Activated CD8-positive, alpha-beta memory T cell treated with anti-CD3 and anti-CD28 coated beads, Interleukin-2, amount 50 U/mL, for 1 hour (primary cell): ENCODE measurements at regions not wholly inside any gene's neighbourhood (a gene's known extent, or its start where the extent isn't known, plus 50 kb on each side); places are given as distances from the start of the nearest gene placed in this dataset.
"Not testable (repeated sequence)": the region's sequence is repeated elsewhere in the genome, so short reads cannot be mapped to it uniquely, and the experiment has no call there.

ENCODE experiments used
- DNase-seq: peaks from one replicate; pipeline ENCODE4 v3.0.0-alpha.2; 2020; ENCODE audit errors: extremely low read depth

DNA sequence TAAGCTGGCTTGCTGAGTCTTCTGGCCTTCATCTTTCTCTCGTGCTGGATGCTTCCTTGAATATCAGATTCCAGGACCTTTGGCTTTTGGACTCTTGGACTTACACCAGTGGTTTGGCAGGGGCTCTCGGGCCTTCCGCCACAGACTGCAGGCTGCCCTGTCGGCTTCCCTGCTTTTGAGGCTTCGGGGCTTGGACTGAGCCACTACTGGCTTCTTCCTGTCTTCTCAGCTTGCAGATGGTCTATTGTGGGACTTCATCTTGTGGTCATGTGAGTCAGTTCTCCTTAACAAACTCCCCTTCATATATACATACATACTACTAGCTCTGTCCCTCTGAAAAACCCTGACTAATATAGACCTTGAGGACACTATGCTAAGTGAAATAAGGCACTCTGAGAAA is 78.3 kb upstream of the SSBP2 start:
- no peak for DNase-seq

DNA sequence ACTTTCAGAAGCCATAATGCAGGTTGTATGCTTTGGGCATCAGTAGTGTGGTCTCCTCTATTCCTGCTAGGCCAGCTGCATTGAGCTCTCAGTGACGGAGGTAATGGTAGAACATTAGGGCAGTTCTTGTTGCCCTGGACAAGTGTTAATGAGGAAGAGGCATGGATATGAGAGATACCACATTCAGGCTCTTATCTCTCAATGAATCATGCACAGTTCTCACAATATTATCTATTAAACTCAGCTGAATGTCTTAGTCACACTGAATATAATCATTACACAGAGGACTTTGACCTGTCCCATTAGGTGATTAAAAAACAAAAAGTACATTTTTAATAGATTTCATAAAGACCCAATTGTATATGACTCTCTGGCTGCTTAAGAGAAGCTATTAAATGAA is 76.6 kb upstream of the SSBP2 start:
- DNase-seq, result no peak

DNA sequence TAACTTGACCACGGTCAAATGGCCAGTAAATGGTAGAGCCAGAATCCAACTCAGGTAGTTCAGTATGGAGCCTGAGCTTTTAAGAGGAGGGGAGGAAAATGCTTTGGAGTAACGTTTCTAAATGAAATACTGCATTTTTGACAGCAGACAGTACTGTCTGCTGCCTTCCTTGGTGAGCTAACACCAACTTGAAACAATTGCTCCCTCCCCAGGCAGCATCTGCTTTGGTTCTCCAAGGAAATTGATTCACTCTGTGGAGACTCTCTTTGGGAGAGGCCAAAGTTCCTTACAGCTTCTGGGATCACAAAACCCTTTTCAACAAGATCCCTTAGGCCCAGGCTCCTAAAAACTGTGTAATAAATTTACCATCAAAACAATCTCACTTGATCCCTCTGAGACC is 75.2 kb upstream of the SSBP2 start:
- DNase-seq, result no peak

DNA sequence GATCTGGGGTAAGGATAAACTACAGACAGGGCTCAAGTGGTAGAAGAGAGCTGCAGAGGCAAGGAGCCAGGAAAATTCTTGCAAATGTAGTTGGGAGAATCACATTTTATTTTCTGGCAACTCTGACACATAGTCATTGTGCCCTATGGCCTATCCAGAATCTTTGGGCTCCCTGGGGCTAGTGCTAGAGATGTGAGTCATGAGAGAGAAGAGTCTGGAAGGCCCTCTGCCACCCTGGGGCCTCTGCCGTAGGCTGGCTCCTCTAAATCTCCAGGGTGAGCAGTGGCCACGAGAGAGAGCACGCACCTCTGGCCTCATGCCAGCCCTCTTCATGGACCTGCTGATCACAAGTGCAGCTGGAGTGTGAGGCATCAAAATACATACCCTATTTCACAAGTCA is 74.3 kb upstream of the SSBP2 start:
- no peak for DNase-seq

DNA sequence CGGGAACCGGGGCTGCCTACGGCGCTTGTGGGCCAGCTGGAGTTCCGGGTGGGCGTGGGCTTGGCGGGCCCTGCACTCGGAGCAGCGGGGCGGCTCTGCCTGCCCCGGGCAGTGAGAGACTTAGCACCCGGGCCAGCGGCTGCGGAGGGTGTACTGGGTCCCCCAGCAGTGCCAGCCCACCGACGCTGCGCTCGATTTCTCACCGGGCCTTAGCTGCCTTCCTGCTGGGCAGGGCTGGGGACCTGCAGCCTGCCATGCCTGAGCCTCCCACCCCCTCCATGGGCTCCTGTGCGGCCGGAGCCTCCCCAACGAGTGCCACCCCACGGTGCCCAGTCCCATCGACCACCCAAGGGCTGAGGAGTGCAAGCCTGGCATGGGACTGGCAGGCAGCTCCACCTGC is 72.8 kb upstream of the SSBP2 start:
- DNase-seq, result not testable (repeated sequence)

DNA sequence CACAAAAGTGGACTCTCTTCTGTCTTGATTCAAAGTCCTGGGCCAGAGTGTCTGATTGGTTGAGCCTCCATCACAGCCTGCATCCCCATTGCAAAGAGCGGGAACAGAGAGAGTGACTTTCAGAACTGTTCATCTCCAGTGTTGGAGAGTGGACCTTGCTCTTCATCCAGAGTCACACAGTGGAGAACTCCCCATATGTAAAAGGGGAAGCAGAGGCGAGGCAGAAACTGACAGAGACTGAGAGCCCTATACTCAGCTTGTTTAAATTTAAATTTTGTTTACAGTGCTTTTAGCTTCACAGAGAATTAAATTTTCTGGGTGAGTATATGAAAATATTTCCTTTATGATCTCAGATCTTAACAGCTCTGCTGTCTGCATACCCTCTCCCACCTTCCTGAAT is 70.0 kb upstream of the SSBP2 start:
- no peak for DNase-seq

DNA sequence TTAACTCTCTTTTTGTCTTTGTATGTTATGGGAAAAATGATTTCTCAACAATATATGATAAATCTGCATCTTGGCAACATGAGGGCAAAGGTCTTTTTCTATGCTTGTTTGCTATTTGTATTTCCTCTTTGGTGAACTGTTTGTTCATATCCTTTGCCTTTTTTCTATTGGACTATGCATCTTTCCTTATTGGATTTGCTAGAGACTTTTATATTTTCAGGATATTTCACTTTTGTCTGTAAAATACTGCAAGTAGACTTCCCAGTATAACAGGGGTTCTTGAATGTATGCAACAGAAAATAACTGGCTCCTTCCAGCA is 69.4 kb upstream of the SSBP2 start:
- no peak for DNase-seq

DNA sequence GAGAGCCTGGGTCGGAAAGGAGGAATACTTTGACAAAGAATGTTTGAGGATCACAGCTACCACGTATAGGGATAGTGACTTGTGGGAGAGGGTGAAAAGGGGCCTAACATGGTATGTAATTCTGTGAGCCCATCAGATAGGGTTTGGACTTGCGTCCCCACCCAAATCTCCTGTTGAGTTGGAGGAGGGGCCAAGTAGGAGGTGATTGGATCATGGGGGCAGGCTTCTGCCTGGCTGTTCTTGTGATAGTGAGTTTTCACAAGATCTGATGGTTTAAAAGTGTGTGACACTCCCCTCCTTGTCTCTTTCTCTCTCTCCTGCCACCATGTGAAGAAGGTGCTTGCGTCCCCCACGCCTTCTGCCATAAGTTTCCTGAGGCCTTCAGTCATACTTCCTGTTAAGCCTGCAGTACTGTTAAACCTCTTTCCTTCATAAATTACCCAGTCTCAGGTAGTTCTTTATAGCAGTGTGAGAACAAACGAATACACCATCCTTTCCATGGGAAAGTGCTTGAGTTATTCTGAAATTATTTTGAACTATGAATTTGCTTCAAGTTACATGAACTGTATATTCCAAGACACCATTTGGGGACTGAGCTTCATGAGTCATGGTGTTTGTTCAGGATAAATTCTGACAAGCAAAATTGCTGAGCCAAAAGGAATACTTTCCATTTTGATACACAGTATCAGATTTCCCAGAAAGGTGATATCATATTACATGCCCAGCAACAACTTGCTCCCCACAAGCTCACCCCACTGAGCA is 68.8 kb upstream of the SSBP2 start:
- DNase-seq, result no peak

DNA sequence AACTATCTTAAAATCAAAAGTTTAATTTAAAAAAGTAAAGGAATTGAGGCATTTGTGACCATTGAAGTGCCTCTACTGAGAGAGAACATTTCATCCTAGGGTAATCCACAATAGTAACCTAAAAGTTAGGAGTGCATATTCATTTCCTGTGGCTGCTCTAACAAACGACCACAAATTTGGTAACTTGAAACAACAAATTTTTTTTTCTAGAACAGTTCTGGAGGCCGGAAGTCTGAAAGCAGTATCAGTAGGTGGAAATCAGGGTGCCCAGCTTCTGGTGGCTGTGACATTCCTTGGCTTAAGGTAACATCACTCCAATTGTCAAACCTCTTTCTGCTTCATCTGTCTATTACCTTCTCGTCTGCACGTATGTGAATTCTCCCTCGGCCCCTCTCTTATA is 67.1 kb upstream of the SSBP2 start:
- DNase-seq, result no peak

DNA sequence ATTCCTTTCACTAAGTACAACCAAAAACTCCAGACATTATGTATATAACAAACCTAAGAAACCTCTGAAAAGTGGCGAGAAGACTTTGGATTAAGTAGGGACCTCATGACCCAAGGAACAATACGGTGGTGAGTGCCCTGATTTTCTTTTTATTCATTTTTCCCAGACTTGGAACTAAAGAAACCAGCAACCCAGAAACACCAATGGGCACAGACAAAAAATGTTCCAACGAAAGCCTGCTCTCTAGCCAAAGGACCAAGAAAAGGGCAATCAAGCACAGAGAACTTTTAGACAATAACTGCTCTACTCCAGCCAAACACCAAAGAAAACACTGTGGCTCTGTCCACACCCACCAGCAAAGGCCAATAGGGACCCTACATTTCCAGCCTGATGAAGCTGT is 66.2 kb upstream of the SSBP2 start:
- no peak for DNase-seq

DNA sequence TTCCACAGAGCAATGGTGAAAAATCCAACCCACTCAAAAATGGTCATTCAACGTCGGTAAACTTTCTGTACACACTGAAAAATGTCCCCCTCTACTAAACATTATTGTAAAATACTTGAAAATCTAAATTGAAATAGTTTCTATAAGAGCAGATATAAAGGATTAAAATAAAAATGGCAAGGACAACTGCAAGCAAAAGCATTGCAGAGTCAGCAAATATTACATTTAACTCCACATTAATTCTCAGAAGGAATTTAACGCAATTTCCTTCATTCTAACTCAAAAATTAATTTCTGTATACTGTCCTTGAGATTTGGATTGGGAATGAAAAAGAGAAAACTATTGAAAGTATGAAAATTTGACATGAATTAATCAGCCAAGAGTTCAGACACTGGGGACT is 64.4 kb upstream of the SSBP2 start:
- no peak for DNase-seq

DNA sequence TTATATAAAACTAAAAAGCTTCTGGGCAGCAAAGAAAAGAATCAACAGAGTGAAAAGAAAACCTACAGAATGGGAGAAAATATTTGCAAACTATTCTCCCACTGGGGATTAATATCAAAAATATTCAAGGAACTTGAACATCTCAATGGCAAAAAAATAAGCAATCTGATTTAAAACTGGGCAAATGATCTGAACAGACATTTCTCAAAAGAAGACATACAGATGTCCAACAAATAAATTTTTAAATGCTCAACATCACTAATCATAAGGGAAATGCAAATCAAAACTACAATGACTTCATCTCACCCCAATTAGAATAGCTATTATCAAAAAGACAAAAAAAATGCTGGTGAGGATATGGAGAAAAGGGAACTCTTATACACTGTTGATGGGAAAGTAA is 57.2 kb upstream of the SSBP2 start:
- no peak for DNase-seq

DNA sequence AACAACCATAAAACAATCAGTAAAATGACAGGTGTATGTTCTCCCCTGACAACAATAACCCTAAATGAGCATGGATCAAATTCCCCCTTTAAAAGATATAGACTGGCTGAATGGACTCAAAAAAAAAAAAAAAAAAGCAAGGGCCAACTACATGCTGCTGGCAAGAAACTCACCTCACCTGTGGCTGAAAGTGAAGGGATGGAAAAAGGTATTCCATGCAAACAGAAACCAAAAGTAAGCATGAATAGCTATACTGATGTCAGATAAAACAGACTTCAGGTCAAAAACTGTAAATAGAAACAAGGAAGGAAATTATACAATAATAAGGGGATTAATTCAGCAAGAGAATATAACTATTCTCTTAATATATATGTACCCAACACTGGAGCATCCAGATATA is 54.2 kb upstream of the SSBP2 start:
- DNase-seq, result no peak

DNA sequence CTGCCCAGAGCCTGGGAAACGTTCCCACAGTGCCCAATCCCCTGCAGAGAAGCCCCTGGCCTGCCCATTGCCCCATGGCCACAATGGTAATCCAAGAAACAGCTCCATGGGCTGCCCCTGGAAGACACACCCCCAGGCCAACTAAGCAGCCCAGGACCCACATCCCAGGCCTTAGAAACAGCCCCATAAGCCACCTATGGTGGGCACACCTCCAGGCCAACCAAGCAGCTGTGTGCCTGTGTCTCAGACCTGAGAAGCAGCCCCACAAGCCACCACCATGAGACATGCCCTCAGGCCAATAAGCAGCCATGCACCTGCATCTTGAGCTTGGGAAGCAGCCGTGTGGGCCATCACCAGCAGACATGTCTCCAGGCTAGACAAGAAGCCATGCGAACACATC is 52.9 kb upstream of the SSBP2 start:
- no peak for DNase-seq

DNA sequence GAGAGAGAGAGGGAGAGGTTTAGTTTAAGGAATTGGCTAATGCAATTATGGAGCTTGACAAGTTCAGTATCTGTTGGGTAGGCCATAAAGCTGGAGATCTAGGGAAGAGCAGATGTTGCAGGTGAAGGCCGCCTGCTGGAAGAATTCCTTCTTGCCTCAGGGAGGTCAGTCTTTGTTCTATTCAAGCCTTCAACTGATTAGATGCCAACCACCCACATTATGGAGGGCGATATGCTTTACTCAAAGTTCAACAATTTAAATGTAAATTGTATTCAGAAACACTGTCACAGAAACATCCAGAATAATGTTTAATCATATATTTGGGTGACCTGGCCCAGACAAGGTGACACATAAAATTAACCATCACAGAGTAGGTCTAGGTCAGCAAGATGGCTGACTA is 51.7 kb upstream of the SSBP2 start:
- no peak for DNase-seq

DNA sequence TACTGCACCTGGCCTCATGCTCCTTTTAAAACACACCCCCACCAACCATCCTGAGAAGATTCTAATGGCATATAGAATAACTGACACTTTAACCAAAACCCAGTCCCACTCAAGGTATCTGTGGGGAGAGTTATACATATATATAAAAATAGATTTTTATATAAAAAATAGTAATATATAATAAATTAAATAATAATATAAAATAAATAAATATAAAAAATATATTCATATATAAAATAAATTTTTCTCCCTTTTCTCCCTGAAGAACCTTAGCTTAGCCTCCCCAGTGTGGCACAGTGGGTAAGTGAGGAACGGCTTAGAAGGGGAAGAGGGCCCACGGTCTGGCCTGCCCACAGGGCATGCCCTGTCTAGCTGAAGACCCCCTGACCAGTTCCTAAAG is 51.1 kb upstream of the SSBP2 start:
- DNase-seq, result no peak

DNA sequence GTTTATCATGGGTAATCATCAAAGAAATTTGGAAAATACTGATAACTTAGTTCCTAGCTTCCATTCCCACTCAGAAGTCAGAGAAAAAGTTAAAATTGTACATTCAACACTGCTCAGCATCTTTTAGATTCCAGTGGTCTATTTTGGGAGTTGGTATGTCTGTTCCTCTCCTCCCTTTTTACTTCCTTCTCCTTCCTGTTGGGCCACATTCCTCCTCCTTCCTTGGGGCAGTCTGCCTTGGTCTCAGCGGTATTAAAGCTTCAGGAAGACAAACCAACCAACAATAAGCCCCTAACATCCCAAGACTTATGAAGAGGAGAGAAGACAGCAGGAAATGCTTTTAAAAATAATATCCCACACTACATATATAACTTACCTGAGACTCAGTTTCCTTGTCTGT is 49.9 kb upstream of the SSBP2 start:
- DNase-seq, result no peak
